OCI-LY3 (cell line): ENCODE measurements at regions not wholly inside any gene's neighbourhood (a gene's known extent, or its start where the extent isn't known, plus 50 kb on each side); places are given as distances from the start of the nearest gene placed in this dataset.

Experiments used
- H2AFZ ChIP-seq: fragments of 200-600, 300-600 bp; shearing (Covaris generic); 2 replicates; pipeline ENCODE4 v1.6.0; 2014; ENCODE audit warnings: antibody characterized with exemption, low read depth, low read length
- H3K27ac ChIP-seq: fragments of 200-600, 300-600 bp; sonication (generic); 2 replicates; pipeline ENCODE4 v1.5.1; 2014; ENCODE audit warnings: mild to moderate bottlenecking, low read length, moderate library complexity, mixed read lengths
- H3K27me3 ChIP-seq: fragments of 200-600, 300-600 bp; sonication (generic); 2 replicates; pipeline ENCODE4 v1.6.1; 2014; ENCODE audit warnings: low read depth, low read length, mixed read lengths
- H3K36me3 ChIP-seq: fragments of 200-600, 300-600 bp; sonication (generic); replicated peaks from 2 replicates; pipeline ENCODE3; 2014; ENCODE audit warnings: low read depth, low read length, mixed read lengths
- H3K4me1 ChIP-seq: fragments of 300-600, 200-600 bp; sonication (generic); 2 replicates; pipeline ENCODE4 v1.6.1; 2014; ENCODE audit warnings: low read length, mixed read lengths
- H3K4me2 ChIP-seq: fragments of 200-600, 300-600 bp; sonication (generic); 2 replicates; pipeline ENCODE4 v1.6.1; 2014; ENCODE audit warnings: low read length, mixed read lengths
- H3K4me3 ChIP-seq: fragments of 300-600, 200-600 bp; sonication (generic); 2 replicates; pipeline ENCODE4 v1.5.1; 2014; ENCODE audit warnings: antibody characterized with exemption, mild to moderate bottlenecking, low read length, moderate library complexity
- H3K79me2 ChIP-seq: fragments of 300-600, 200-600 bp; shearing (Covaris generic); 2 replicates; pipeline ENCODE4 v1.6.1; 2014; ENCODE audit warnings: mild to moderate bottlenecking, low read length, mixed read lengths
- H3K9ac ChIP-seq: fragments of 300-600, 200-600 bp; shearing (Covaris generic); 2 replicates; pipeline ENCODE4 v1.6.0; 2014; ENCODE audit warnings: mild to moderate bottlenecking, low read length, moderate library complexity
- H3K9me3 ChIP-seq: fragments of 200-600, 300-600 bp; shearing (Covaris generic); 2 replicates; pipeline ENCODE4 v1.6.1; 2014; ENCODE audit warnings: low read length, mixed read lengths; ENCODE audit not compliant: insufficient read depth
- H4K20me1 ChIP-seq: fragments of 200-600, 300-600 bp; sonication (generic); 2 replicates; pipeline ENCODE4 v1.6.1; 2016; ENCODE audit warnings: low read length, mixed read lengths; ENCODE audit not compliant: insufficient read depth
- EZH2phosphoT487 ChIP-seq: fragments of 200-600 bp; shearing (Covaris generic); IDR thresholded peaks from 2 replicates; pipeline ENCODE4 v1.6.1; 2018; ENCODE audit warnings: antibody characterized with exemption, mixed run types, low read depth
- TF ChIP-seq, protein P1 (sequence below): fragments of 200-600, 300-600 bp; sonication (generic); IDR thresholded peaks from 2 replicates; pipeline ENCODE4 v1.5.1; 2014; ENCODE audit warnings: antibody characterized with exemption, low read length, low read depth

DNA sequence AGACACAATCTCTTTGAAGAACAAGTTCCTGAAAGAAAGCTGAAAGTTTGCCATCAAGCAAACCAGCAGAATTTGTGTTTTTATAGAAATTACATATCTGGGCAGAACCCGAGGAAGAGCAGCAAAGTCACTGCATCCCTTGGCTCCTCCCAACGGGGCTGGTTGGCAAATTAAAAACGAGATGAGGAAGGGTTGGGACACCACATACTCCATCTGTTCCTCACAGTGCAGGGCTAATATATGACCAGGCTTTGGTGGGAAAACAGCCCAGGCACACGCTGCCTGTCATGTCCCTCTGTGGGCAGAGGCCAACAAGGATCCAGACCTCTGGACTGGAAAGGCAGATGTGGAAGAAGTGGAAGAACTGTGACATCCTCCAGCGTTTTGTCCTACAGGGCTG, 607.3 kb downstream of the CDH26 start:
- Histone ChIP-seq H3K4me2 (no peak overlapping the region), H3K4me3 (no peak overlapping the region), H3K36me3 (no peaks in the 10 kb centered on the region), H3K79me2 (no peaks in the 10 kb centered on the region), H2AFZ (no peak overlapping the region), H3K4me1 (no peaks in the 10 kb centered on the region), H3K27me3 (peaks cover 40% of the 10 kb centered on the region; the same call in 1 of the 2 replicates), H4K20me1 (no peaks in the 10 kb centered on the region), H3K9me3 (no peaks in the 10 kb centered on the region), H3K27ac (no peak overlapping the region), H3K9ac (no peak overlapping the region)
- TF ChIP-seq, protein P1, sequence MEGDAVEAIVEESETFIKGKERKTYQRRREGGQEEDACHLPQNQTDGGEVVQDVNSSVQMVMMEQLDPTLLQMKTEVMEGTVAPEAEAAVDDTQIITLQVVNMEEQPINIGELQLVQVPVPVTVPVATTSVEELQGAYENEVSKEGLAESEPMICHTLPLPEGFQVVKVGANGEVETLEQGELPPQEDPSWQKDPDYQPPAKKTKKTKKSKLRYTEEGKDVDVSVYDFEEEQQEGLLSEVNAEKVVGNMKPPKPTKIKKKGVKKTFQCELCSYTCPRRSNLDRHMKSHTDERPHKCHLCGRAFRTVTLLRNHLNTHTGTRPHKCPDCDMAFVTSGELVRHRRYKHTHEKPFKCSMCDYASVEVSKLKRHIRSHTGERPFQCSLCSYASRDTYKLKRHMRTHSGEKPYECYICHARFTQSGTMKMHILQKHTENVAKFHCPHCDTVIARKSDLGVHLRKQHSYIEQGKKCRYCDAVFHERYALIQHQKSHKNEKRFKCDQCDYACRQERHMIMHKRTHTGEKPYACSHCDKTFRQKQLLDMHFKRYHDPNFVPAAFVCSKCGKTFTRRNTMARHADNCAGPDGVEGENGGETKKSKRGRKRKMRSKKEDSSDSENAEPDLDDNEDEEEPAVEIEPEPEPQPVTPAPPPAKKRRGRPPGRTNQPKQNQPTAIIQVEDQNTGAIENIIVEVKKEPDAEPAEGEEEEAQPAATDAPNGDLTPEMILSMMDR: no peak
- no peak for TF ChIP-seq EZH2phosphoT487

DNA sequence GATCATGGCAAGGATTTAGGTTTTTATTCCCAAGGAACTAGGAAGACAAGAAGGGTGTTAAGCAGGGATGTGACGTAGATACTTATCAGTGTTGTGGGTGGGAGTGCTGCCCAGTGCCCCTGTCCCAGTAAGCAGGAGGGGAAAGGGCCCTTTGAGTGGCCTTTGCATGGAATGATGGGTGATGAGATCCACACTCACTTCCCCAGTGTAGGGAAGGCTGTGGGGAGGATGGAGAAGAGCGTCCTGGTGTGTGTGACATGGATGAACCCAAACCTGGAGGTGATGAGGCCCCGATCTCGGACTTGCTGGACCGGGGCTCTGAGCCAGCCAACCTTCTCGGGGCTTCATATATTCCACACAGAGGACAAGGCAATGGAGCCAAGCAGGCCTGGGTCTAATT, 610.9 kb downstream of the CDH26 start:
- no peaks in the 10 kb centered on the region for H3K4me1 ChIP-seq
- H3K4me2 ChIP-seq: no peak overlapping the region
- H4K20me1 ChIP-seq: no peaks in the 10 kb centered on the region
- H3K27me3 ChIP-seq: 0 out of 2 replicates have a peak, but pooled peaks cover 10% of the 10 kb centered on the region
- TF ChIP-seq, protein P1: no peak
- no peak for TF ChIP-seq EZH2phosphoT487
- no peaks in the 10 kb centered on the region for H3K36me3 ChIP-seq
- H3K27ac ChIP-seq: no peak overlapping the region
- H2AFZ ChIP-seq: no peak overlapping the region
- H3K9me3 ChIP-seq: no peaks in the 10 kb centered on the region
- no peak overlapping the region for H3K9ac ChIP-seq
- no peak overlapping the region for H3K4me3 ChIP-seq
- no peaks in the 10 kb centered on the region for H3K79me2 ChIP-seq

DNA sequence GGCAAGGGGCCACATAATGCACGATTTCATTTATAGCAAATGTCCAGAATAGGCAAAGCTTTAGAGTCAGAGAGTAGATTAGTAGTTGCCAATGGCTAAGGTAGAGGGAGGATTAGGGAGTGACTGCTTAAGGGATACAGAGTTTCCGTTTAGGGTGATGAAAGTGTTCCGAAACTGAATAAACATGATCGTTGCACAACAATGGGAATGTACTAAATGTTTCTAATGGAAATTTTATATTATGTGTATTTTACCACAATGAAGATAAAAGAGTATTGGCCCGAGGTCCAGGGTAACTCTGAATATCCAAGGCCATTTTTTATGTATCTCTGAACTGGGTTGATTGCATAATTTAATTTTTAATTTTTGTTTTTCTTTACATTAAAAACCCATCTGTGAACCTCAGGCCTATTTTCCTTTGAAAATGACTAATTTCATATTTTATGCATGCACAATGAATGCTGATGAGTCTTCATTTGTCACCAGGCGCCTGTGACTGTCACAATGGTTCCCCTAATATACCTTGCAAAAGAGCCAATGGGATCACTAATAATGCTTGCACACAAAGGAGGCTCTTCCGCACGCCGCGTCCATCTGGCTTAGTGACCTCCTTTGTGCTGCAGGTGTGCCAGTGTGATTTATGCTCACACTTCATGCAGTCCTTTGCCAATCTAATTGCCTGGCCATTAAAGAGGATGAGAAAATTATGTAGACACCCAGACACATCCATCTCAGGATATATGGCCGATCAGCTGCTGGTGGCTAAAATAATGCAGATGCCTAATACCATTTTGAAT, 612.5 kb downstream of the CDH26 start:
- H4K20me1 ChIP-seq: no peaks in the 10 kb centered on the region
- H3K9me3 ChIP-seq: no peaks in the 10 kb centered on the region
- no peak overlapping the region for H3K27ac ChIP-seq
- H3K9ac ChIP-seq: no peak overlapping the region
- H3K79me2 ChIP-seq: no peaks in the 10 kb centered on the region
- no peaks in the 10 kb centered on the region for H3K36me3 ChIP-seq
- H3K4me1 ChIP-seq: no peaks in the 10 kb centered on the region
- H3K4me2 ChIP-seq: no peak overlapping the region
- no peak overlapping the region for H3K4me3 ChIP-seq
- no peak for TF ChIP-seq EZH2phosphoT487
- TF ChIP-seq, protein P1: no peak
- H3K27me3 ChIP-seq: no peaks in the 10 kb centered on the region
- H2AFZ ChIP-seq: no peak overlapping the region

DNA sequence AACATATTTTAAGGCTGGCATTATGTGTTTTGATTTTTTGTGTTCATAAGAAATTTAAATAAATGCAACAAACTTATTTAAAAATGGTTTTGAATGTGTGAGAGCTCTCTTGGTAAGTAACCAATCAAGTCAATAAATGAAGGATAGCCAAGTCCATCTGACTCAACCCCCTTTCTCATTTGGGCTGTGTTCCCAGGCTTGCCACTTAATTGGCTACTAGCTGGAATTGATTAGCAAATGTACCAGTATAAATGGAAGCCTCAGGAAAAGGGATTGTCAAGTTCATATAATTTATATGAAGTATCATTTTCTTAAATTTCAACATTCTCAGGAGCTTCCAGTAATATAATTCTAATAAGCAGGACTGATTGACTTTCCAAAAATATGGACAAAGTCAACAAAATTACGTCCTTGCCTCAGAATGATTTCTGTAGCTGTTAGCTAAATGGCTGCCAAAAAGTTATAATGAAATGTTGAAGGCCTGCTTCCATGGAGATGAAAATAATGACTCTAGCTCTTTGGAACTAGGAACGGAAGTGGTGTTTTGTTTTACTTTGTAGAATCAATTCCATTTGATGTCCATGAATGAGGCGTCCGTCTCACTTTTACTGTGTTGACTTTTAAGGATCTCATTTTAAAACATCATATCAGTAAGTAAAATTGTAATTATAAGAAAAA, 614.9 kb downstream of the CDH26 start:
- H3K27ac ChIP-seq: no peak overlapping the region
- H3K4me1 ChIP-seq: no peaks in the 10 kb centered on the region
- no peaks in the 10 kb centered on the region for H4K20me1 ChIP-seq
- TF ChIP-seq EZH2phosphoT487: no peak
- TF ChIP-seq, protein P1: no peak
- H3K9me3 ChIP-seq: no peaks in the 10 kb centered on the region
- H3K4me3 ChIP-seq: no peak overlapping the region
- no peak overlapping the region for H2AFZ ChIP-seq
- H3K79me2 ChIP-seq: no peaks in the 10 kb centered on the region
- no peaks in the 10 kb centered on the region for H3K36me3 ChIP-seq
- no peak overlapping the region for H3K9ac ChIP-seq
- H3K27me3 ChIP-seq: no peaks in the 10 kb centered on the region
- no peak overlapping the region for H3K4me2 ChIP-seq
